SK-N-SH (cell line): ENCODE measurements at regions not wholly inside any gene's neighbourhood (a gene's known extent, or its start where the extent isn't known, plus 50 kb on each side); places are given as distances from the start of the nearest gene placed in this dataset.

Experiments used
- CTCF ChIA-PET: fragments of 300-600, 350-600 bp; formaldehyde crosslinking; extraction: SDS; loops from one replicate; lab custom pipeline; 2021; lab: Yijun Ruan, JAX
- POLR2A ChIA-PET: fragments of 350-600 bp; sonication (Branson Sonifier 250); formaldehyde crosslinking; extraction: SDS; loops from one replicate; lab custom pipeline; 2020; ENCODE audit warnings: antibody characterized with exemption, inconsistent platforms; lab: Yijun Ruan, JAX
- DNase-seq: peaks from one replicate; pipeline ENCODE4 v3.0.0; 2012
- H2AFZ ChIP-seq: fragments of 200-600 bp; sonication (generic); 2 replicates; pipeline ENCODE4 v1.8.1; 2016; ENCODE audit warnings: antibody characterized with exemption, mild to moderate bottlenecking, low read depth
- H3F3A ChIP-seq: fragments of 200-600 bp; sonication (generic); replicated peaks from 2 replicates; pipeline ENCODE3; 2016; ENCODE audit warnings: antibody characterized with exemption, mild to moderate bottlenecking; ENCODE audit not compliant: insufficient read depth
- H3K27ac ChIP-seq, 2 experiments: fragments of 200-500 bp in 1 of 2; fragments of 200-600 bp in 1 of 2; sonication (Bioruptor generic) in 1 of 2; sonication (generic), shearing (Covaris generic) in 1 of 2; 2 replicates each; pipeline versions ENCODE4 v1.5.1 to v1.6.1; 2014 to 2016; ENCODE audit warnings: low read depth in 2 of 2, inconsistent platforms in 1 of 2, low read length in 1 of 2, mild to moderate bottlenecking in 1 of 2, mixed read lengths in 1 of 2
- H3K27me3 ChIP-seq: fragments of 200-600 bp; sonication (generic), shearing (Covaris generic); 2 replicates; pipeline ENCODE4 v1.6.1; 2016; ENCODE audit warnings: mixed run types; ENCODE audit not compliant: insufficient read depth
- H3K36me3 ChIP-seq, 2 experiments: fragments of 200-500 bp in 1 of 2; fragments of 200-600 bp in 1 of 2; sonication (Bioruptor generic) in 1 of 2; sonication (generic) in 1 of 2; replicated peaks in 1 of 2; 2 replicates each; pipeline versions ENCODE3 to v1.5.1; 2014 to 2016; ENCODE audit warnings: low read length in 1 of 2, mild to moderate bottlenecking in 1 of 2; ENCODE audit not compliant: insufficient read depth in 2 of 2, control insufficient read depth in 1 of 2
- H3K4me1 ChIP-seq, 2 experiments: fragments of 200-500 bp in 1 of 2; fragments of 200-600 bp in 1 of 2; sonication (Bioruptor generic) in 1 of 2; sonication (generic), shearing (Covaris generic) in 1 of 2; 2 replicates each; pipeline versions ENCODE4 v1.5.1 to v1.6.1; 2014 to 2016; ENCODE audit warnings: low read depth in 1 of 2, low read length in 1 of 2, mixed run types in 1 of 2; ENCODE audit not compliant: insufficient read depth in 2 of 2, control insufficient read depth in 1 of 2
- H3K4me2 ChIP-seq: fragments of 200-600 bp; sonication (generic), shearing (Covaris generic); 2 replicates; pipeline ENCODE4 v1.6.1; 2017; ENCODE audit warnings: mixed run types
- H3K4me3 ChIP-seq, 2 experiments: fragments of 200-500 bp in 1 of 2; fragments of 200-600 bp in 1 of 2; sonication (Bioruptor generic) in 1 of 2; sonication (generic), shearing (Covaris generic) in 1 of 2; 2 replicates each; pipeline versions ENCODE4 v1.5.1 to v1.8.1; 2014 to 2016; ENCODE audit warnings: low read depth in 2 of 2, inconsistent platforms in 1 of 2, low read length in 1 of 2, mild to moderate bottlenecking in 1 of 2, mixed read lengths in 1 of 2, moderate library complexity in 1 of 2
- H3K79me2 ChIP-seq: fragments of 200-600 bp; sonication (generic); 2 replicates; pipeline ENCODE4 v1.8.1; 2017; ENCODE audit warnings: mild to moderate bottlenecking; ENCODE audit not compliant: insufficient read depth
- H3K9ac ChIP-seq: fragments of 200-600 bp; sonication (generic); 2 replicates; pipeline ENCODE4 v1.6.1; 2017; ENCODE audit warnings: mixed run types
- H3K9me2 ChIP-seq: fragments of 200-600 bp; sonication (generic); 2 replicates; pipeline ENCODE4 v1.6.1; 2017; ENCODE audit warnings: mixed run types
- H3K9me3 ChIP-seq: fragments of 200-600 bp; sonication (generic); 2 replicates; pipeline ENCODE4 v1.6.1; 2017; ENCODE audit warnings: mixed run types, mild to moderate bottlenecking, moderate library complexity
- H4K20me1 ChIP-seq: fragments of 200-600 bp; sonication (generic); 2 replicates; pipeline ENCODE4 v1.6.1; 2017; ENCODE audit warnings: mild to moderate bottlenecking, mixed run types; ENCODE audit not compliant: insufficient read depth
- CHD2 ChIP-seq: fragments of 150-350 bp; IDR thresholded peaks from 2 replicates; pipeline ENCODE4 v1.6.1; 2018; ENCODE audit warnings: low read length; ENCODE audit not compliant: partially characterized antibody
- ELF1 ChIP-seq: IDR thresholded peaks from 2 replicates; pipeline ENCODE4 v1.4.0; 2012
- FOSL2 ChIP-seq: IDR thresholded peaks from 2 replicates; pipeline ENCODE4 v1.4.0; 2012; ENCODE audit warnings: low read depth, mild to moderate bottlenecking, moderate library complexity, borderline replicate concordance
- FOXJ3 ChIP-seq: sonication (generic); formaldehyde crosslinking; IDR thresholded peaks from 2 replicates; pipeline ENCODE4 v1.5.1; 2020; ENCODE audit warnings: mild to moderate bottlenecking, missing genetic modification reagents
- FOXM1 ChIP-seq: IDR thresholded peaks from 2 replicates; pipeline ENCODE4 v1.4.0; 2012; ENCODE audit warnings: low read depth, mild to moderate bottlenecking
- GATA2 ChIP-seq: sonication (generic); formaldehyde crosslinking; IDR thresholded peaks from 2 replicates; pipeline ENCODE4 v1.5.0; 2020; ENCODE audit warnings: mild to moderate bottlenecking, missing genetic modification reagents
- JUND ChIP-seq: IDR thresholded peaks from 2 replicates; pipeline ENCODE4 v1.4.0; 2012
- MEF2A ChIP-seq: IDR thresholded peaks from 2 replicates; pipeline ENCODE4 v1.4.0; 2012; ENCODE audit warnings: low read depth, borderline replicate concordance
- NFIC ChIP-seq: IDR thresholded peaks from 2 replicates; pipeline ENCODE4 v1.4.0; 2012; ENCODE audit warnings: borderline replicate concordance
- NRF1 ChIP-seq: IDR thresholded peaks from 2 replicates; pipeline ENCODE4 v1.6.1; 2012; ENCODE audit warnings: low read depth, mild to moderate bottlenecking, low read length
- RCOR1 ChIP-seq: fragments of 150-350 bp; IDR thresholded peaks from 2 replicates; pipeline ENCODE4 v1.6.1; 2017; ENCODE audit warnings: antibody characterized with exemption, low read length
- RXRA ChIP-seq: IDR thresholded peaks from 2 replicates; pipeline ENCODE4 v1.4.0; 2012; ENCODE audit warnings: low read depth, mild to moderate bottlenecking, borderline replicate concordance
- SMC3 ChIP-seq: IDR thresholded peaks from 2 replicates; pipeline ENCODE4 v1.6.1; 2012; ENCODE audit warnings: low read depth, low read length, improper control_type of control experiment
- TCF12 ChIP-seq: IDR thresholded peaks from 2 replicates; pipeline ENCODE4 v1.4.0; 2012
- TEAD4 ChIP-seq: IDR thresholded peaks from 2 replicates; pipeline ENCODE4 v1.4.0; 2012; ENCODE audit warnings: mild to moderate bottlenecking, borderline replicate concordance; ENCODE audit not compliant: insufficient read depth
- WGBS: methylation state at CpG from one replicate; pipeline ENCODE4 v1.1.6; 2017; ENCODE audit warnings: low lambda C conversion rate; 5-methylcytosine and 5-hydroxymethylcytosine counted together
- TF ChIP-seq, protein P1 (sequence below): fragments of 200-600 bp; sonication (generic); IDR thresholded peaks from 2 replicates; pipeline ENCODE4 v1.6.1; 2017; ENCODE audit warnings: antibody characterized with exemption, mild to moderate bottlenecking, moderate library complexity
- TF ChIP-seq, protein P2 (sequence below): IDR thresholded peaks from 2 replicates; pipeline ENCODE4; 2012
- TF ChIP-seq, protein P3 (sequence below): IDR thresholded peaks from 2 replicates; pipeline ENCODE4 v1.4.0; 2012; ENCODE audit warnings: low read depth, borderline replicate concordance

DNA sequence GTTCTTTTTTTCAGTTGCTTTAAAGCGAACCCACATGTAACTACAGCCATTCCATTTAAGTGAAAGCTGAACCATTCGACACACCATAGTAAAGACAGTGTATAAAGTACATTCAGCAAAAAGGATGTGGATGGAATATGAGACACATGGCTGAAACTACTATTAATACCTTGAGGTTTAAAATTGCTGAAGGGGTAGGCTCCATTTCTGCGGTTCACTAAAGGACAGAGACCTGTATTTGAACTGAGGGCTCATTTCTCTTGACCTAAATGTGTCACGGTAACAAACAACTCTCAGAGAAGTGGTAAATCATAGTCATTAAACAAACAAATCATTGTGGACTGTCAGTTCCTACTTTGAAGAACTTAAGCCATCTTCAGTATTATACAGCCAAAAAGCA lies 1085.6 kb upstream of the TENM3 start:
- no peak overlapping the region for H3K9ac ChIP-seq

DNA sequence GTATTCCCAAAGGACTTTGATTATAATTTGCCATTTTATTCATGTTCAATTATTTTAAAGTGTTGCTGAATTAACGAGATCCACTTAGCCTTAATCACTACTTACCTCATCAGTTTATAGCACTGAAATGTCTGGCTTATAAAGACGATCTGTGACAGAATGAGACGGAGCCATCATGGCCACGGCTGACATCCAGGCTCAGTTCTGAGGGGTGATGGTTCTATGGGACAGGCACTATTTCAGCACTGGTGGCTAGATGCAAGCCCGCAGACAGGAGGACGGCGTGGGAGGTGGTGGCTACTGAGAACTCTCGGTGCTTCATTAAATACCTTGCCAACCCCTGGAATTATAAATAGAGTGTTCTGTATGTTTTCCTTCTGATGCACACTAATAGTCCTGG lies 1084.2 kb upstream of the TENM3 start:
- H3K9me3 ChIP-seq = no peaks in the 10 kb centered on the region
- POLR2A ChIA-PET = no interaction called here
- H2AFZ ChIP-seq = no peak overlapping the region
- TF ChIP-seq RXRA (no peak), MEF2A (no peak)
- TF ChIP-seq, protein P1, sequence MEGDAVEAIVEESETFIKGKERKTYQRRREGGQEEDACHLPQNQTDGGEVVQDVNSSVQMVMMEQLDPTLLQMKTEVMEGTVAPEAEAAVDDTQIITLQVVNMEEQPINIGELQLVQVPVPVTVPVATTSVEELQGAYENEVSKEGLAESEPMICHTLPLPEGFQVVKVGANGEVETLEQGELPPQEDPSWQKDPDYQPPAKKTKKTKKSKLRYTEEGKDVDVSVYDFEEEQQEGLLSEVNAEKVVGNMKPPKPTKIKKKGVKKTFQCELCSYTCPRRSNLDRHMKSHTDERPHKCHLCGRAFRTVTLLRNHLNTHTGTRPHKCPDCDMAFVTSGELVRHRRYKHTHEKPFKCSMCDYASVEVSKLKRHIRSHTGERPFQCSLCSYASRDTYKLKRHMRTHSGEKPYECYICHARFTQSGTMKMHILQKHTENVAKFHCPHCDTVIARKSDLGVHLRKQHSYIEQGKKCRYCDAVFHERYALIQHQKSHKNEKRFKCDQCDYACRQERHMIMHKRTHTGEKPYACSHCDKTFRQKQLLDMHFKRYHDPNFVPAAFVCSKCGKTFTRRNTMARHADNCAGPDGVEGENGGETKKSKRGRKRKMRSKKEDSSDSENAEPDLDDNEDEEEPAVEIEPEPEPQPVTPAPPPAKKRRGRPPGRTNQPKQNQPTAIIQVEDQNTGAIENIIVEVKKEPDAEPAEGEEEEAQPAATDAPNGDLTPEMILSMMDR = no peak
- H3K4me2 ChIP-seq = no peak overlapping the region
- WGBS = 60% methylated on average over 8 of the region's 8 CpGs
- H3K79me2 ChIP-seq = no peaks in the 10 kb centered on the region
- H3K9me2 ChIP-seq = no peaks in the 10 kb centered on the region
- DNase-seq = no peak
- no peak overlapping the region for H3K9ac ChIP-seq
- CTCF ChIA-PET = no interaction called here
- no peaks in the 10 kb centered on the region for H3K27me3 ChIP-seq
- no peaks in the 10 kb centered on the region for H3F3A ChIP-seq
- H3K4me1 ChIP-seq = no peaks in the 10 kb centered on the region; a peak in 1 of 4 replicates
- no peaks in the 10 kb centered on the region for H3K36me3 ChIP-seq
- H4K20me1 ChIP-seq = no peaks in the 10 kb centered on the region
- H3K4me3 ChIP-seq = no peak overlapping the region
- no peak overlapping the region for H3K27ac ChIP-seq

More for the DNA sequence above, 1085.6 kb upstream of the TENM3 start:
- Histone ChIP-seq H3F3A (no peaks in the 10 kb centered on the region), H3K36me3 (no peaks in the 10 kb centered on the region), H3K79me2 (no peaks in the 10 kb centered on the region), H2AFZ (no peak overlapping the region), H3K9me2 (no peaks in the 10 kb centered on the region), H3K4me3 (no peak overlapping the region), H3K9me3 (no peaks in the 10 kb centered on the region), H3K4me1 (no peaks in the 10 kb centered on the region; a peak in 1 of 4 replicates), H4K20me1 (no peaks in the 10 kb centered on the region), H3K27me3 (no peaks in the 10 kb centered on the region), H3K4me2 (no peak overlapping the region), H3K27ac (no peak overlapping the region)
- DNase-seq = no peak
- WGBS = 44% methylated on average over 4 of the region's 4 CpGs
- TF ChIP-seq FOSL2 = no peak
- TF ChIP-seq, protein P2, sequence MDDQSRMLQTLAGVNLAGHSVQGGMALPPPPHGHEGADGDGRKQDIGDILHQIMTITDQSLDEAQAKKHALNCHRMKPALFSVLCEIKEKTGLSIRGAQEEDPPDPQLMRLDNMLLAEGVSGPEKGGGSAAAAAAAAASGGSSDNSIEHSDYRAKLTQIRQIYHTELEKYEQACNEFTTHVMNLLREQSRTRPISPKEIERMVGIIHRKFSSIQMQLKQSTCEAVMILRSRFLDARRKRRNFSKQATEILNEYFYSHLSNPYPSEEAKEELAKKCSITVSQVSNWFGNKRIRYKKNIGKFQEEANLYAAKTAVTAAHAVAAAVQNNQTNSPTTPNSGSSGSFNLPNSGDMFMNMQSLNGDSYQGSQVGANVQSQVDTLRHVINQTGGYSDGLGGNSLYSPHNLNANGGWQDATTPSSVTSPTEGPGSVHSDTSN = no peak
- no peak for TF ChIP-seq TEAD4
- TF ChIP-seq RXRA = no peak
- TF ChIP-seq FOXM1 = no peak
- TF ChIP-seq NRF1 = no peak
- TF ChIP-seq RCOR1 = no peak
- TF ChIP-seq FOXJ3 (CRISPR knock-in tag) = no peak
- no peak for TF ChIP-seq CHD2
- no peak for TF ChIP-seq GATA2 (CRISPR knock-in tag)
- TF ChIP-seq ELF1 = no peak
- no peak for TF ChIP-seq TCF12
- TF ChIP-seq NFIC = no peak
- TF ChIP-seq, protein P3, sequence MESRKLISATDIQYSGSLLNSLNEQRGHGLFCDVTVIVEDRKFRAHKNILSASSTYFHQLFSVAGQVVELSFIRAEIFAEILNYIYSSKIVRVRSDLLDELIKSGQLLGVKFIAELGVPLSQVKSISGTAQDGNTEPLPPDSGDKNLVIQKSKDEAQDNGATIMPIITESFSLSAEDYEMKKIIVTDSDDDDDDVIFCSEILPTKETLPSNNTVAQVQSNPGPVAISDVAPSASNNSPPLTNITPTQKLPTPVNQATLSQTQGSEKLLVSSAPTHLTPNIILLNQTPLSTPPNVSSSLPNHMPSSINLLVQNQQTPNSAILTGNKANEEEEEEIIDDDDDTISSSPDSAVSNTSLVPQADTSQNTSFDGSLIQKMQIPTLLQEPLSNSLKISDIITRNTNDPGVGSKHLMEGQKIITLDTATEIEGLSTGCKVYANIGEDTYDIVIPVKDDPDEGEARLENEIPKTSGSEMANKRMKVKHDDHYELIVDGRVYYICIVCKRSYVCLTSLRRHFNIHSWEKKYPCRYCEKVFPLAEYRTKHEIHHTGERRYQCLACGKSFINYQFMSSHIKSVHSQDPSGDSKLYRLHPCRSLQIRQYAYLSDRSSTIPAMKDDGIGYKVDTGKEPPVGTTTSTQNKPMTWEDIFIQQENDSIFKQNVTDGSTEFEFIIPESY = no peak
- no peak for TF ChIP-seq JUND
- TF ChIP-seq SMC3 = no peak
- ChIA-PET CTCF (no interaction called here), POLR2A (no interaction called here)
